ENCODE measurements at regions not wholly inside any gene's neighbourhood (a gene's known extent, or its start where the extent isn't known, plus 50 kb on each side); places are given as distances from the start of the nearest gene placed in this dataset.
A peak's percentile ranks its signal among the peaks of the same experiment; 100 is the strongest.
"Not testable (repeated sequence)": the region's sequence is repeated elsewhere in the genome, so short reads cannot be mapped to it uniquely, and the experiment has no call there.

- DNase-seq: not testable (repeated sequence)
Observed at GRCh38 chr5:157962686-157963085, 103.7 kb upstream of the CLINT1 start.

GRCh38 chr5:157961896-157962590 is 103.1 kb upstream of the CLINT1 start:
- DNase-seq: no peak

GRCh38 chr5:157961176-157961575 is 102.2 kb upstream of the CLINT1 start:
- no peak for DNase-seq

- no peak for DNase-seq
Observed at GRCh38 chr5:157959370-157959769, 100.4 kb upstream of the CLINT1 start.

- no peak for DNase-seq
Observed at GRCh38 chr5:157956271-157956885, 97.4 kb upstream of the CLINT1 start.

- no peak for DNase-seq
Observed at GRCh38 chr5:157955541-157956172, 96.7 kb upstream of the CLINT1 start.

GRCh38 chr5:157952374-157952685 is 93.4 kb upstream of the CLINT1 start:
- no peak for DNase-seq

- DNase-seq: no peak
Observed at GRCh38 chr5:157951673-157952373, 92.9 kb upstream of the CLINT1 start.

- DNase-seq: no peak
Observed at GRCh38 chr5:157949520-157949919, 90.6 kb upstream of the CLINT1 start.

GRCh38 chr5:157948738-157949410 is 89.9 kb upstream of the CLINT1 start:
- peak; percentile 93 to 94 for DNase-seq

- DNase-seq: no peak
Observed at GRCh38 chr5:157947156-157947555, 88.2 kb upstream of the CLINT1 start.

GRCh38 chr5:157945822-157946221 is 86.9 kb upstream of the CLINT1 start:
- DNase-seq: not testable (repeated sequence)

- no peak for DNase-seq
Observed at GRCh38 chr5:157944938-157945337, 86.0 kb upstream of the CLINT1 start.

GRCh38 chr5:157944077-157944633 is 85.2 kb upstream of the CLINT1 start:
- no peak for DNase-seq

- DNase-seq: no peak
Observed at GRCh38 chr5:157942595-157942994, 83.7 kb upstream of the CLINT1 start.

GRCh38 chr5:157941616-157942015 is 82.7 kb upstream of the CLINT1 start:
- DNase-seq: no peak

- DNase-seq: not testable (repeated sequence)
Observed at GRCh38 chr5:157938101-157938500, 79.2 kb upstream of the CLINT1 start.

- DNase-seq: not testable (repeated sequence)
Observed at GRCh38 chr5:157936776-157937501, 78.0 kb upstream of the CLINT1 start.

- no peak for DNase-seq
Observed at GRCh38 chr5:157934600-157934999, 75.7 kb upstream of the CLINT1 start.

- no peak for DNase-seq
Observed at GRCh38 chr5:157933005-157933404, 74.1 kb upstream of the CLINT1 start.

GRCh38 chr5:157930710-157931109 is 71.8 kb upstream of the CLINT1 start:
- no peak for DNase-seq

GRCh38 chr5:157926977-157927376 is 68.0 kb upstream of the CLINT1 start:
- no peak for DNase-seq
